Activated B cell treated with CpG ODN at 0.5 μM for 24 hours (primary cell): ENCODE measurements at regions not wholly inside any gene's neighbourhood (a gene's known extent, or its start where the extent isn't known, plus 50 kb on each side); places are given as distances from the start of the nearest gene placed in this dataset.
"Not testable (repeated sequence)": the region's sequence is repeated elsewhere in the genome, so short reads cannot be mapped to it uniquely, and the experiment has no call there.

Experiments used
- ATAC-seq: fragments of 200-7000 bp; cut with Tn5 transposase; one replicate; pipeline ENCODE4 v1.10.0; 2021; ENCODE audit warnings: low read depth, mild to moderate bottlenecking, moderate library complexity
- CTCF ChIA-PET: fragments of 350-600 bp; sonication (Branson Sonifier 250); formaldehyde crosslinking; loops from one replicate; lab custom pipeline; 2021; ENCODE audit warnings: antibody characterized with exemption; lab: Charles Lee
- POLR2A ChIA-PET: fragments of 350-600 bp; sonication (Branson Sonifier 250); formaldehyde crosslinking; loops from one replicate; lab custom pipeline; 2021; ENCODE audit warnings: antibody characterized with exemption; lab: Charles Lee
- DNase-seq: peaks from one replicate; pipeline ENCODE4 v3.0.0; 2022
- H3K27ac Mint-ChIP-seq: one replicate; pipeline ENCODE4 v1.8.0; 2020; ENCODE audit warnings: mixed read lengths
- H3K27me3 Mint-ChIP-seq: one replicate; pipeline ENCODE4 v1.8.0; 2021; ENCODE audit warnings: mixed read lengths
- H3K36me3 Mint-ChIP-seq: one replicate; pipeline ENCODE4 v1.8.0; 2021; ENCODE audit warnings: low read depth, mixed read lengths
- H3K4me1 Mint-ChIP-seq: one replicate; pipeline ENCODE4 v1.8.0; 2021; ENCODE audit warnings: mixed read lengths
- H3K4me3 Mint-ChIP-seq: one replicate; pipeline ENCODE4 v1.8.0; 2020; ENCODE audit warnings: mild to moderate bottlenecking, mixed read lengths
- H3K9me3 Mint-ChIP-seq: one replicate; pipeline ENCODE4 v1.8.0; 2020; ENCODE audit warnings: mixed read lengths
- CTCF ChIP-seq: fragments of 200-600 bp; IDR thresholded peaks from one replicate; pipeline ENCODE4 v1.8.0; 2022; ENCODE audit warnings: antibody characterized with exemption, mild to moderate bottlenecking
- intact Hi-C: fragments of 100-400 bp; cut with micrococcal nuclease; formaldehyde crosslinking; loops from one replicate; pipeline ENCODE4 v1.15.1; 2024

DNA sequence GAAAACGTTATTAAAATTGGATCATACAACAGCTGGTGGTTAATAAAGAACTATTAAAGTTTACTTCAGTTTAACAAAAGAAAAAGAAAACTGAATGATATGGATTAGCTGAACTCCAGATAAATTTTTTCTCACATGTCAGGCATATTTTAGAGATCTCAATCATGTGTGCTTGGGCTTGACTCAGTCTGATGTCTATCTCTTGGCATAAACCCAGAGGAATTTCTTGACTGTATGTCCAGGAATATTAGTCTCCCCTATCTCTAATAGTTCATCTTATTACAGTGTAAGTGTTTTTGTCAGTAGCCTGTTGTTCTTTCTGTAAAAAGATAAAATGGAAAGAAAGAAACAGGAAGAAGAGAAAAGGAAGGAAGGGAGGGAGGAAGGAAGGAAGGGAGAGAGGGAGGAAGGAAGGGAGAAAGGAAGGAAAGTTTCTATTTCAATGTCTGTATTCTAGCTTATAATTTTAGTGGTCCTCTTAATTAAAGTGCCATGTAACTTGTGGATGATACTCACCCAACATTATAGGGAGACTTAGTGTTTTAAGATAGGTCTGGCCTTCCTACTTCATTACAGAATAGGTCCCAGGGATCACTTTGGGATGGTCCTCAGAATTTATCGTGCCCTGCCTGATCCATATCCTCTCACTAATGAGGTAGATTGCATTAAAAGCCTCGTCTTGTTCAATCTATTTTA is 99.7 kb upstream of the UGP2 start:
- Mint-ChIP-seq H3K9me3 (peaks cover 6% of the 10 kb centered on the region), H3K4me1 (no peaks in the 10 kb centered on the region), H3K27me3 (peaks cover 3% of the 10 kb centered on the region), H3K4me3 (no peak overlapping the region), H3K27ac (no peak overlapping the region), H3K36me3 (no peaks in the 10 kb centered on the region)
- ChIA-PET POLR2A (no interaction called here), CTCF (no interaction called here)
- intact Hi-C loops = no loop called here
- ATAC-seq (no peak), DNase-seq (no peak)
- no peak for TF ChIP-seq CTCF

DNA sequence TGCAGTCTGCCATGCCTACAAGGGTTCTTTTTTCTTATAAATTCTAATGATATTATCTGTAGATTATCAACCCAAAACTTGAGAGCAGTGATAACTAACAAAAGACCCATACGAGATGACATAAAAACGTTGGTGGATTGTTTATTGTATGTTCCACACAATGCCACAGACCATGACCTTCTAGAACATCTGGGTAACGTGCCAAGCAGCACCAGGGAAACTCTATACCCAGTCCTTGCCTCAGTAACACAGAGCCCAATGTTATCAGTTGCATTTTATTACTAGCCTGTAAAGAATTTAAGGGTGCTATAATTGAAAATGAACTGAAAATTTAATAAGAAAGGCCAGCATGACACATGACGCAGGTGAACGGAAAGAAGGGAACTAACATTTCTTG is 99.1 kb upstream of the UGP2 start:
- Mint-ChIP-seq H3K36me3 (no peaks in the 10 kb centered on the region), H3K4me1 (no peaks in the 10 kb centered on the region), H3K9me3 (peaks cover 8% of the 10 kb centered on the region), H3K27me3 (peaks cover 4% of the 10 kb centered on the region), H3K27ac (no peak overlapping the region), H3K4me3 (no peak overlapping the region)
- TF ChIP-seq CTCF = no peak
- ChIA-PET CTCF (no interaction called here), POLR2A (no interaction called here)
- no peak for DNase-seq
- ATAC-seq = no peak
- intact Hi-C loops = no loop called here

DNA sequence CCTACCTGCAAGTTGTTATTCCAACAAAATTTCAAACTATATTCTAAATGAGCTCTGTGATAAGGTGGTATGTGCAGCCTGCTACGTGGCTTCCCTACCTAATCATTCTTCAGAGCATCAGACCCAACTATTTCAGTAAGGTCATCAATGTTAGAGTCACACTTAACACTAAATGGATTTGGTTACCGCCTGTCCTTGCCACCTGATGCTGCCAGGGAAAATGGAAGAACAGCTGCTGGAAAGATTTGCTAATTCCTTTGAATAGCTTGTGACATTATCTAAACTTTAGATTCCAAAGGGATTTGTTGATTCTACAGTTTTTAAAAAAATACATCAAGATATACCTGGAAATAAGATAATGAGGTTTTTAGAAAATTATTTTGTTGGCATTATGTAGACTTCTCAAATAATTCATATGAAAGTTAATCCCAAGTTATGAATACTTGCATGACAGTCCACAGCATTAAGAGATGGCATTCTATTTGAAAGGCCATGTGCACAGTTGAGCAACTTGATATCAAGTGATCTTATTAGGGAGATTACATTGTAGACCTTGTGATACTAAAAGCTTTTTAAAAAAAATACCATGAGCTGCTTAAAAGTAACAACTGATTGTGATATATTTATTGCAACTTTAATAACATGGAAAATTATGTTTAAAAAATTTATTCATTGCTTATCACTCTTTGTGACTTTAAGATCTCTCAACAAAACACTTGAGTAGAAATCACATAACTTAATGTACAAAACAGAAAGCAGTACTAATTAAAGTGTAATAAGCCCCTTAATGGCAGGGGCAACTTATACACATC is 98.3 kb upstream of the UGP2 start:
- peaks cover 8% of the 10 kb centered on the region for H3K9me3 Mint-ChIP-seq
- DNase-seq (no peak), ATAC-seq (no peak)
- no peaks in the 10 kb centered on the region for H3K4me1 Mint-ChIP-seq
- POLR2A ChIA-PET = no interaction called here
- H3K36me3 Mint-ChIP-seq = no peaks in the 10 kb centered on the region
- CTCF ChIA-PET = no interaction called here
- no peak overlapping the region for H3K27ac Mint-ChIP-seq
- peaks cover 4% of the 10 kb centered on the region for H3K27me3 Mint-ChIP-seq
- no peak overlapping the region for H3K4me3 Mint-ChIP-seq
- TF ChIP-seq CTCF = no peak
- intact Hi-C loops = no loop called here

- Mint-ChIP-seq H3K27me3 (peaks cover 7% of the 10 kb centered on the region), H3K27ac (no peak overlapping the region), H3K36me3 (no peaks in the 10 kb centered on the region), H3K4me1 (no peaks in the 10 kb centered on the region), H3K4me3 (no peak overlapping the region), H3K9me3 (peaks cover 8% of the 10 kb centered on the region)
- intact Hi-C loops = no loop called here
- ChIA-PET CTCF (no interaction called here), POLR2A (no interaction called here)
- TF ChIP-seq CTCF = no peak
- ATAC-seq (no peak), DNase-seq (no peak)
Measured at GRCh38 chr2:63743982-63744966, 97.4 kb upstream of the UGP2 start.

DNA sequence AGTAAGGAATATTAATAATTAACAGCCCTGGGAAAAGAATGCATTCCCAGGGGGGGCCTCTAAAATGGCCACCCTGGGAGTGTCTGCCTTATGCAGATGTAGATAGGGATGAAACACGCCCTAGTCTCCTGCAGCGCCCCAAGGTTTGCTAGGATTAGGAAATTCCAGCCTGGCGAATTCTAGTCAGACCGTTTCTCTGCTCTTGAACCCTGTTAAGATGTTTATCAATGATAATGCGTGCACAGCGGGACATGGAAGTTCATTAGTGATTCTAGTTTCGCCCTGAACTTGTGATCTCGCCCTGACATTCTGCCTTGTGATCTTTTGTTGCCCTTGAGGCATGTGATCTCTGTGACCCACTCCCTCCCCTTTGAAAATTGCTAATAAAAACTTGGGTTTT is 95.1 kb upstream of the UGP2 start:
- POLR2A ChIA-PET, H3K4me1 Mint-ChIP-seq, H3K9me3 Mint-ChIP-seq, DNase-seq, CTCF ChIA-PET, H3K27ac Mint-ChIP-seq, ATAC-seq, H3K36me3 Mint-ChIP-seq, H3K4me3 Mint-ChIP-seq, intact Hi-C loops: not testable (repeated sequence)
- peaks cover 11% of the 10 kb centered on the region for H3K27me3 Mint-ChIP-seq
